ENCODE measurements at regions not wholly inside any gene's neighbourhood (a gene's known extent, or its start where the extent isn't known, plus 50 kb on each side); places are given as distances from the start of the nearest gene placed in this dataset.

DNA sequence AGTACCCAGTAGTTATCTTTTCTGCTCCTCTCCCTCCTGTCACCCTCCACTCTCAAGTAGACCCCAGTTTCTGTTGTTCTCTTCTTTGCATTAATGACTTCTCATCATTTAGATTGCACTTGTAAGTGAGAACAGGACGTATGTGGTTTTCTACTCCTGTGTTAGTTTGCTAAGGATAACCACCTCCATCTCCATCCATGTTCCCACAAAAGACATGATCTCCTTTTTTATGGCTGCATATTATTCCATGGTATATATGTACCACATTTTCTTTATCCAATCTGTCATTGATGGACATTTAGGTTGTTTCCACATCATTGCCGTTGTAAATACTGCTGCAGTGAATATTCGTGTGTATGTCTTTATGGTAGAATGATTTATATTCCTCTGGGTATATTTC lies 1346.5 kb downstream of the MRPL39 start:
- H3K79me1 ChIP-seq (ENCODE audit: low read length): no peaks in the 10 kb centered on the region
- H3K4me3 ChIP-seq (ENCODE audit: low read depth, low read length): no peak overlapping the region
- no peak overlapping the region for H2BK12ac ChIP-seq (ENCODE audit: low read length)
- no peak overlapping the region for H3K14ac ChIP-seq (ENCODE audit: low read length)
- no peak overlapping the region for H4K8ac ChIP-seq (ENCODE audit: low read depth, low read length)
- no peak overlapping the region for H2BK120ac ChIP-seq (ENCODE audit: insufficient read depth, low read length, poor library complexity)
- H3K27me3 ChIP-seq (ENCODE audit: insufficient read depth, low read length): no peaks in the 10 kb centered on the region
- H3K36me3 ChIP-seq (ENCODE audit: control insufficient read depth in 1 of 2, insufficient read depth in 2 of 2, low read length in 2 of 2): no peaks in the 10 kb centered on the region
- no peak overlapping the region for H2AFZ ChIP-seq (ENCODE audit: insufficient read depth, low read length, poor library complexity)
- no peak overlapping the region for H3K9ac ChIP-seq (ENCODE audit: low read length)
- no peak overlapping the region for H3K4me2 ChIP-seq (ENCODE audit: low read length)
- no peak overlapping the region for H3K27ac ChIP-seq (ENCODE audit: low read depth, low read length)
- no peak overlapping the region for H3K18ac ChIP-seq (ENCODE audit: low read length)
- H3K79me2 ChIP-seq (ENCODE audit: control insufficient read depth, insufficient read depth, low read length, poor library complexity): no peaks in the 10 kb centered on the region
- H3K9me3 ChIP-seq (ENCODE audit: insufficient read depth, low read depth, low read length): no peaks in the 10 kb centered on the region
- no peaks in the 10 kb centered on the region for H3K4me1 ChIP-seq (ENCODE audit: control insufficient read depth in 1 of 2, insufficient read depth in 2 of 2, low read length in 2 of 2)
- H3K23ac ChIP-seq (ENCODE audit: low read length): no peak overlapping the region
- no peak overlapping the region for H4K12ac ChIP-seq (ENCODE audit: low read depth, low read length)
- no peak overlapping the region for H4K91ac ChIP-seq (ENCODE audit: low read depth, low read length)
- H2BK5ac ChIP-seq (ENCODE audit: low read depth, low read length, poor library complexity): no peak overlapping the region
- H3K4ac ChIP-seq (ENCODE audit: low read depth, low read length): no peak overlapping the region
- no peak overlapping the region for H2AK5ac ChIP-seq (ENCODE audit: low read length)
- no CpG with 5 or more reads among the region's 3 CpGs for WGBS (ENCODE audit: extremely low coverage, insufficient coverage, insufficient read length)
- DNase-seq: no peak

DNA sequence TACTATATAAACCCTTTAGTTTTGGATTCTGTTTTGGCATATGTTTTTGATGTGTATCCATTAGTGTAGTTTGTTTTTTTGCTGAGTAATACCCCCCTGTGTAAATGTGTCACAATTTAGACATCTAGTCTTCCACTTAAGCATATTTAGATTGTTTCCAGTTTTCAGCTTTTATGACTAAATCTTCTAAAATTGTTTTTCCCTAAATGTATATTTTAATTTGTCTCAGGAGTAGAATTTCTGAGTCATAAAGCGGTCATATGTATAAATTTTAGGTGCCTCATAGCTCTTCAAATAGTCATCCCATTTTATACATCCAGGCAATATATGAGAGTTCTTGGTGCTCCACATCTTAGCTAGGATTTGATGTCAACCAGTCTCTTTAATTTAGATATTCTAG lies 1348.0 kb downstream of the MRPL39 start:
- Histone ChIP-seq H4K91ac (ENCODE audit: low read depth, low read length) (no peak overlapping the region), H4K12ac (ENCODE audit: low read depth, low read length) (no peak overlapping the region), H3K4me2 (ENCODE audit: low read length) (no peak overlapping the region), H4K8ac (ENCODE audit: low read depth, low read length) (no peak overlapping the region), H2BK5ac (ENCODE audit: low read depth, low read length, poor library complexity) (no peak overlapping the region), H3K14ac (ENCODE audit: low read length) (no peak overlapping the region), H2BK120ac (ENCODE audit: insufficient read depth, low read length, poor library complexity) (no peak overlapping the region), H3K79me1 (ENCODE audit: low read length) (no peaks in the 10 kb centered on the region), H3K23ac (ENCODE audit: low read length) (no peak overlapping the region), H3K4me1 (ENCODE audit: control insufficient read depth in 1 of 2, insufficient read depth in 2 of 2, low read length in 2 of 2) (no peaks in the 10 kb centered on the region), H3K79me2 (ENCODE audit: control insufficient read depth, insufficient read depth, low read length, poor library complexity) (no peaks in the 10 kb centered on the region), H3K18ac (ENCODE audit: low read length) (no peak overlapping the region), H3K9me3 (ENCODE audit: insufficient read depth, low read depth, low read length) (no peaks in the 10 kb centered on the region), H2AFZ (ENCODE audit: insufficient read depth, low read length, poor library complexity) (no peak overlapping the region), H3K9ac (ENCODE audit: low read length) (no peak overlapping the region), H3K27me3 (ENCODE audit: insufficient read depth, low read length) (no peaks in the 10 kb centered on the region), H3K4ac (ENCODE audit: low read depth, low read length) (no peak overlapping the region), H2BK12ac (ENCODE audit: low read length) (no peak overlapping the region), H3K36me3 (ENCODE audit: control insufficient read depth in 1 of 2, insufficient read depth in 2 of 2, low read length in 2 of 2) (no peaks in the 10 kb centered on the region), H3K27ac (ENCODE audit: low read depth, low read length) (no peak overlapping the region), H3K4me3 (ENCODE audit: low read depth, low read length) (no peak overlapping the region), H2AK5ac (ENCODE audit: low read length) (no peak overlapping the region)
- no peak for DNase-seq
- no CpG with 5 or more reads among the region's 1 CpG for WGBS (ENCODE audit: extremely low coverage, insufficient coverage, insufficient read length)

DNA sequence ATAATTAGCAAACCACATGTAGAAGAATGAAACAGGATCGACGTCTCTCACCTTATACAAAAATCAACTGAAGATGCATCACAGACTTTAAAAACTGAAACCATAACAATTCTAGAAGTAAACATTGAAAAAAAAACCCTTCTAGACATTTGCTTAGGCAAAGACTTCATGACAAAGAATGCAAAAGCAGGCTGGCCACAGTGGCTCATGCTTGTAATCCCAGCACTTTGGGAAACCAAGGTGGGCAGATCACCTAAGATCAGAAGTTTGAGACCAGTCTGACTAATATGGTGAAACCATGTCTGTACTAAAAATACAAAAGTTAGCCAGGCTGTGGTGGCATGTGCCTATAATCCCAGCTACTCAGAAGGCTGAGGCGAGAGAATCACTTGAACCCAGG lies 1351.7 kb downstream of the MRPL39 start:
- no CpG with 5 or more reads among the region's 3 CpGs for WGBS (ENCODE audit: extremely low coverage, insufficient coverage, insufficient read length)
- no peaks in the 10 kb centered on the region for H3K36me3 ChIP-seq (ENCODE audit: control insufficient read depth in 1 of 2, insufficient read depth in 2 of 2, low read length in 2 of 2)
- no peaks in the 10 kb centered on the region for H3K9me3 ChIP-seq (ENCODE audit: insufficient read depth, low read depth, low read length)
- H2BK120ac ChIP-seq (ENCODE audit: insufficient read depth, low read length, poor library complexity): no peak overlapping the region
- no peak overlapping the region for H3K27ac ChIP-seq (ENCODE audit: low read depth, low read length)
- no peak overlapping the region for H3K14ac ChIP-seq (ENCODE audit: low read length)
- no peak overlapping the region for H3K4me3 ChIP-seq (ENCODE audit: low read depth, low read length)
- H3K4me1 ChIP-seq (ENCODE audit: control insufficient read depth in 1 of 2, insufficient read depth in 2 of 2, low read length in 2 of 2): no peaks in the 10 kb centered on the region
- no peak overlapping the region for H4K12ac ChIP-seq (ENCODE audit: low read depth, low read length)
- H3K27me3 ChIP-seq (ENCODE audit: insufficient read depth, low read length): no peaks in the 10 kb centered on the region
- no peak overlapping the region for H2AFZ ChIP-seq (ENCODE audit: insufficient read depth, low read length, poor library complexity)
- no peak overlapping the region for H4K91ac ChIP-seq (ENCODE audit: low read depth, low read length)
- no peak overlapping the region for H3K4ac ChIP-seq (ENCODE audit: low read depth, low read length)
- H3K79me2 ChIP-seq (ENCODE audit: control insufficient read depth, insufficient read depth, low read length, poor library complexity): no peaks in the 10 kb centered on the region
- no peak overlapping the region for H4K8ac ChIP-seq (ENCODE audit: low read depth, low read length)
- no peak overlapping the region for H2BK5ac ChIP-seq (ENCODE audit: low read depth, low read length, poor library complexity)
- no peak overlapping the region for H2BK12ac ChIP-seq (ENCODE audit: low read length)
- no peak overlapping the region for H3K18ac ChIP-seq (ENCODE audit: low read length)
- H3K79me1 ChIP-seq (ENCODE audit: low read length): no peaks in the 10 kb centered on the region
- H3K4me2 ChIP-seq (ENCODE audit: low read length): no peak overlapping the region
- H2AK5ac ChIP-seq (ENCODE audit: low read length): no peak overlapping the region
- H3K9ac ChIP-seq (ENCODE audit: low read length): no peak overlapping the region
- H3K23ac ChIP-seq (ENCODE audit: low read length): no peak overlapping the region
- no peak for DNase-seq

DNA sequence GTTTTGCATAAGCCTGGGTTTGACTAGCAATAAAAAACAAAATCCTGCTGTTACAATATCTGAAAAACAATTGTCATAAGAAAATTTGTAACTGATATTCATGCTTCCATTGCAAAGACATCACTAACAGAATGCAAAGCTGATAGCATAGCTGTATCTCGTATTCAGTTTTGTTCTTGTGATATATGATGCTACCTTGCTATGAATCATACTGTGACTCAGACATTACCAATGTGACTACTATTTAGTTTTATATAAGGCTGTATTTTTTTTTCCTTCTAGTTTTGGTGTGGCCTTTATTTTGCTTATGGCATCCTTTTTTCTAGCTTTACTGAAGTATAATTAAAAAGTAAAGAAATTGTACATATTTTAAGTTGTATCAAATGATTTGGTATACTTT lies 1381.8 kb downstream of the MRPL39 start:
- no peak overlapping the region for H3K4ac ChIP-seq (ENCODE audit: low read depth, low read length)
- no peak overlapping the region for H2AFZ ChIP-seq (ENCODE audit: insufficient read depth, low read length, poor library complexity)
- no peaks in the 10 kb centered on the region for H3K79me1 ChIP-seq (ENCODE audit: low read length)
- H3K9ac ChIP-seq (ENCODE audit: low read length): no peak overlapping the region
- no peaks in the 10 kb centered on the region for H3K36me3 ChIP-seq (ENCODE audit: control insufficient read depth in 1 of 2, insufficient read depth in 2 of 2, low read length in 2 of 2)
- no peak overlapping the region for H2BK120ac ChIP-seq (ENCODE audit: insufficient read depth, low read length, poor library complexity)
- H4K12ac ChIP-seq (ENCODE audit: low read depth, low read length): no peak overlapping the region
- no peaks in the 10 kb centered on the region for H3K79me2 ChIP-seq (ENCODE audit: control insufficient read depth, insufficient read depth, low read length, poor library complexity)
- DNase-seq: no peak
- no peak overlapping the region for H3K14ac ChIP-seq (ENCODE audit: low read length)
- H4K91ac ChIP-seq (ENCODE audit: low read depth, low read length): no peak overlapping the region
- no CpG with 5 or more reads among the region's 1 CpG for WGBS (ENCODE audit: extremely low coverage, insufficient coverage, insufficient read length)
- no peak overlapping the region for H3K4me2 ChIP-seq (ENCODE audit: low read length)
- H3K4me3 ChIP-seq (ENCODE audit: low read depth, low read length): no peak overlapping the region
- no peak overlapping the region for H2AK5ac ChIP-seq (ENCODE audit: low read length)
- H2BK5ac ChIP-seq (ENCODE audit: low read depth, low read length, poor library complexity): no peak overlapping the region
- no peaks in the 10 kb centered on the region for H3K27me3 ChIP-seq (ENCODE audit: insufficient read depth, low read length)
- H3K4me1 ChIP-seq (ENCODE audit: control insufficient read depth in 1 of 2, insufficient read depth in 2 of 2, low read length in 2 of 2): no peaks in the 10 kb centered on the region
- H3K18ac ChIP-seq (ENCODE audit: low read length): no peak overlapping the region
- no peak overlapping the region for H3K23ac ChIP-seq (ENCODE audit: low read length)
- no peak overlapping the region for H4K8ac ChIP-seq (ENCODE audit: low read depth, low read length)
- no peak overlapping the region for H3K27ac ChIP-seq (ENCODE audit: low read depth, low read length)
- H3K9me3 ChIP-seq (ENCODE audit: insufficient read depth, low read depth, low read length): no peaks in the 10 kb centered on the region
- no peak overlapping the region for H2BK12ac ChIP-seq (ENCODE audit: low read length)
